HG02759 (cell line): ENCODE measurements at regions not wholly inside any gene's neighbourhood (a gene's known extent, or its start where the extent isn't known, plus 50 kb on each side); places are given as distances from the start of the nearest gene placed in this dataset.
"Not testable (repeated sequence)": the region's sequence is repeated elsewhere in the genome, so short reads cannot be mapped to it uniquely, and the experiment has no call there.

Source experiments
- ATAC-seq: cut with Tn5 transposase; IDR thresholded peaks from one replicate; pipeline ENCODE4 v1.9.1; 2021; ENCODE audit warnings: mild to moderate bottlenecking, moderate library complexity; ENCODE audit not compliant: unreplicated experiment

GRCh38 chr10:106111246-106111645 is 1053.3 kb downstream of the SORCS1 start:
- ATAC-seq: no peak

GRCh38 chr10:106107706-106108105 is 1056.8 kb downstream of the SORCS1 start:
- ATAC-seq: no peak

- no peak for ATAC-seq
Measured at GRCh38 chr10:106106114-106106513, 1058.4 kb downstream of the SORCS1 start.

- no peak for ATAC-seq
Measured at GRCh38 chr10:106089855-106090254, 1074.7 kb downstream of the SORCS1 start.

- ATAC-seq: no peak
Measured at GRCh38 chr10:106086391-106086790, 1078.1 kb downstream of the SORCS1 start.

- ATAC-seq: no peak
Measured at GRCh38 chr10:106083572-106083971, 1080.9 kb downstream of the SORCS1 start.

- no peak for ATAC-seq
Measured at GRCh38 chr10:106082865-106083264, 1081.6 kb downstream of the SORCS1 start.

GRCh38 chr10:106078895-106079576 is 1085.5 kb downstream of the SORCS1 start:
- ATAC-seq: no peak

GRCh38 chr10:106076496-106076895 is 1088.0 kb downstream of the SORCS1 start:
- no peak for ATAC-seq

- ATAC-seq: no peak
Measured at GRCh38 chr10:106053061-106053460, 1111.4 kb downstream of the SORCS1 start.

GRCh38 chr10:106044503-106044902 is 1120.0 kb downstream of the SORCS1 start:
- ATAC-seq: no peak

GRCh38 chr10:106043863-106044262 is 1120.6 kb downstream of the SORCS1 start:
- ATAC-seq: no peak

- ATAC-seq: no peak
Measured at GRCh38 chr10:106038246-106038645, 1126.3 kb downstream of the SORCS1 start.

- ATAC-seq: no peak
Measured at GRCh38 chr10:106033065-106033464, 1131.4 kb downstream of the SORCS1 start.

- ATAC-seq: no peak
Measured at GRCh38 chr10:106032450-106033002, 1132.0 kb downstream of the SORCS1 start.

- no peak for ATAC-seq
Measured at GRCh38 chr10:106027240-106027639, 1137.3 kb downstream of the SORCS1 start.

- no peak for ATAC-seq
Measured at GRCh38 chr10:106025208-106025811, 1139.2 kb downstream of the SORCS1 start.

- no peak for ATAC-seq
Measured at GRCh38 chr10:106023329-106023728, 1141.2 kb downstream of the SORCS1 start.

- ATAC-seq: not testable (repeated sequence)
Measured at GRCh38 chr10:106019559-106019958, 1144.9 kb downstream of the SORCS1 start.

GRCh38 chr10:106015369-106016199 is 1148.9 kb downstream of the SORCS1 start:
- ATAC-seq: not testable (repeated sequence)

GRCh38 chr10:106011250-106011649 is 1153.3 kb downstream of the SORCS1 start:
- no peak for ATAC-seq
